Esophagus squamous epithelium (tissue), 5 donors: ENCODE measurements at regions not wholly inside any gene's neighbourhood (a gene's known extent, or its start where the extent isn't known, plus 50 kb on each side); places are given as distances from the start of the nearest gene placed in this dataset.
A peak's percentile ranks its signal among the peaks of the same experiment; 100 is the strongest.
"Not testable (repeated sequence)": the region's sequence is repeated elsewhere in the genome, so short reads cannot be mapped to it uniquely, and the experiment has no call there.

Experiments
- DNase-seq: peaks from one replicate; lab custom pipeline; 2025; lab: John Stamatoyannopoulos, UW
- H3K27ac ChIP-seq, 4 donors: fragments of 200-600 bp; sonication (generic); one replicate each; pipeline ENCODE4 v1.5.1; 2016 to 2019; ENCODE audit warnings: mild to moderate bottlenecking in 1 of 4
- H3K27me3 ChIP-seq, 4 donors: fragments of 200-600 bp; sonication (generic); 1 replicate in 3 of 4; 2 replicates in 1 of 4; pipeline versions ENCODE4 v1.5.1 to v1.6.0; 2017 to 2021; ENCODE audit warnings: antibody characterized with exemption in 1 of 4
- H3K36me3 ChIP-seq, 3 donors: fragments of 200-600 bp; sonication (generic); one replicate each; pipeline ENCODE4 v1.5.1; 2016 to 2019
- H3K4me1 ChIP-seq, 3 donors: fragments of 200-600 bp; sonication (generic); one replicate each; pipeline ENCODE4 v1.5.1; 2017 to 2019
- H3K4me3 ChIP-seq, 4 donors: fragments of 200-600 bp; sonication (generic); 1 replicate in 3 of 4; 2 replicates in 1 of 4; pipeline ENCODE4 v1.5.1; 2016 to 2019; ENCODE audit warnings: mild to moderate bottlenecking in 2 of 4, moderate library complexity in 1 of 4
- H3K9me3 ChIP-seq, 3 donors: fragments of 200-600 bp; sonication (generic); one replicate each; pipeline ENCODE4 v1.5.1; 2016 to 2019
- POLR2A ChIP-seq, 4 donors: fragments of 450-650 bp; IDR thresholded peaks; one replicate each; pipeline ENCODE4 v1.6.1; 2017; ENCODE audit warnings: antibody characterized with exemption in 4 of 4, mild to moderate bottlenecking in 4 of 4, moderate library complexity in 3 of 4
- whole genome bisulfite sequencing, 2 donors: methylation state at CpG; one replicate each; pipeline ENCODE4 v1.1.5; 2018; 5-methylcytosine and 5-hydroxymethylcytosine counted together
- intact Hi-C: fragments of 100-400 bp; cut with DNase I; formaldehyde crosslinking; loops from one replicate; pipeline ENCODE4 v1.15.0; 2022
- TF ChIP-seq, protein P1 (sequence below), 6 experiments: fragments of 450-650 bp in 4 of 6; fragments of 200-600 bp in 2 of 6; sonication (generic) in 2 of 6; IDR thresholded peaks; one replicate each; pipeline ENCODE4 v1.5.1; 2016 to 2019; ENCODE audit warnings: antibody characterized with exemption in 6 of 6, mild to moderate bottlenecking in 4 of 6, moderate library complexity in 4 of 6
- donor health status: DM: yes; HTN: yes; CAD: no.

DNA sequence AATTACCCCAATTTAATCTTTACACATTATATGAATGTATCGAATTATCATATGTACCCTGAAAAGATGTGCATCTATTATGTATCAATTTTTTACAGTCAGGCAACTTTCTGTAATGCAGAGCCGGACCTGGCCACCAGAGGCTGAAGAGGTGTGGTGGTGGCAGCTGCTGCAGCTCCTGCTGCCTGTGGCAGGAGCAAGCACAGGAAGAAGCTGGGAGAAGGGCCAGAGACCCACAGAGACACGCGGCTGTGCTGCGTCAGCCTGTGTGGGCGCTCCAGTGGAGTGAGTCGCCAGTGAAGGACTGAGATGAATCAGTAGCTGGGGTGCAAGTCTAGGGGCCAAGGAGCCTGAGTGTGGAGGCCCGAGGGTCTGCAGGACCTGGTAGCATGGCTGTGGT lies 74.3 kb upstream of the COG2 start:
- DNase-seq: no peak
- intact Hi-C loops: no loop called here
- no peaks in the 10 kb centered on the region for H3K36me3 ChIP-seq
- no peak overlapping the region for H3K4me3 ChIP-seq
- TF ChIP-seq, protein P1, sequence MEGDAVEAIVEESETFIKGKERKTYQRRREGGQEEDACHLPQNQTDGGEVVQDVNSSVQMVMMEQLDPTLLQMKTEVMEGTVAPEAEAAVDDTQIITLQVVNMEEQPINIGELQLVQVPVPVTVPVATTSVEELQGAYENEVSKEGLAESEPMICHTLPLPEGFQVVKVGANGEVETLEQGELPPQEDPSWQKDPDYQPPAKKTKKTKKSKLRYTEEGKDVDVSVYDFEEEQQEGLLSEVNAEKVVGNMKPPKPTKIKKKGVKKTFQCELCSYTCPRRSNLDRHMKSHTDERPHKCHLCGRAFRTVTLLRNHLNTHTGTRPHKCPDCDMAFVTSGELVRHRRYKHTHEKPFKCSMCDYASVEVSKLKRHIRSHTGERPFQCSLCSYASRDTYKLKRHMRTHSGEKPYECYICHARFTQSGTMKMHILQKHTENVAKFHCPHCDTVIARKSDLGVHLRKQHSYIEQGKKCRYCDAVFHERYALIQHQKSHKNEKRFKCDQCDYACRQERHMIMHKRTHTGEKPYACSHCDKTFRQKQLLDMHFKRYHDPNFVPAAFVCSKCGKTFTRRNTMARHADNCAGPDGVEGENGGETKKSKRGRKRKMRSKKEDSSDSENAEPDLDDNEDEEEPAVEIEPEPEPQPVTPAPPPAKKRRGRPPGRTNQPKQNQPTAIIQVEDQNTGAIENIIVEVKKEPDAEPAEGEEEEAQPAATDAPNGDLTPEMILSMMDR (IDR thresholded peaks at IDR 0.05): peak in 5 of 6 experiments; percentile 21 to 62 (median 37)
- TF ChIP-seq POLR2A (IDR thresholded peaks at IDR 0.05): no peak
- H3K9me3 ChIP-seq: no peaks in the 10 kb centered on the region
- H3K27ac ChIP-seq: no peak overlapping the region
- H3K4me1 ChIP-seq: peaks cover 4 to 11% (median 7%) of the 10 kb centered on the region in 3 donors
- peaks cover 0 to 3% (median 0%) of the 10 kb centered on the region in 4 donors for H3K27me3 ChIP-seq
- WGBS, 2 donors: 27 to 41% methylated on average over 7 of the region's 8 CpGs

DNA sequence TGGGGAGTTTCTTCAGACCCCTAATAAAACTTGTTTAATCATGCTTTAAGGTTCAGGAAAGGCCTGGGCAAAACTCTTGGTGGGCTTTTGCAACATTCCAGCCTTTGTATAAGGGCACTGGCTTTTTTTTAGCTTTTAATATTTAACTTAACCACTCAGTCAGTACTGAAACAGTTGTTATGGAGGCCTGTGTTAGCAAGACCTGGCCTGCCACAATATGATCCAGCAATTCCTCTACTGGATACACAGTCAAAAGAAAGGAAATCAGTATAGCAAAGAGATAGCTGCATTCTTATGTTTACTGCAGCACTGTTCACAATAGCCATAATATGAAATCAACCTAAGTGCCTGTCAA lies 75.1 kb upstream of the COG2 start:
- Histone ChIP-seq H3K9me3 (no peaks in the 10 kb centered on the region), H3K27ac (no peak overlapping the region), H3K36me3 (no peaks in the 10 kb centered on the region), H3K4me1 (peaks cover 3 to 11% (median 4%) of the 10 kb centered on the region in 3 donors), H3K27me3 (peaks cover 0 to 3% (median 0%) of the 10 kb centered on the region in 4 donors), H3K4me3 (no peak overlapping the region)
- TF ChIP-seq, protein P1 (IDR thresholded peaks at IDR 0.05): no peak
- intact Hi-C loops: no loop called here
- DNase-seq: no peak

DNA sequence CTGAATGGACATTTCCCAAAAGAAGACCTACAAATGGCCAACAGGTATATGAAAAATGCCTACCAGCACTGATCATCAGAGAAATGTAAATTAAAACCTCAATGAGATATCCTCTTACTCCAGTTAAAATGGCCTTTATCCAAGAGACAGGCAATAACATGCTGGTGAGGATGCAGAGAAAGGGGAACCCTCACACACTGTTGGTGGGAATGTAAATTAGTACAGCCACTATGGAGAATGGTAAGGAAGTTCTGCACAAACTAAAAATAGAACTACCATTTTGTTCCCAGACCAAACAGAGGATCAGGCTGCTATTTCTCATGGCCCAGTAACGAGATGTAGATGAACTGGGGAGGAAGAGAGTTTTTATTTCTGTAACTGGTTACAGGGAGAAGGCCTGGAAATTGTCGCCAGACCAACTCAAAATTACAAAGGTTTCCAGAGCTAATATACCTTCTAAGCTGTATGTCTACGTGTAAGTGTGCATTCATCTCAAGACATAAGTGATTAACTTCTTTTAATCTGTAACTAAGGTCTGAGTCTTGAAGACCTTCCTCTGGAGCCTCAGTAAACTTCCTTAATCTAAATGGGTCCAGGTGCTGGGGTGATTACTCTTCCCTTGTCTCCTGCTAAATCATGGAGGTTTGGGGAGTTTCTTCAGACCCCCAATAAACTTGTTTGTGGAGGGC lies 75.6 kb upstream of the COG2 start:
- H3K27me3 ChIP-seq, H3K9me3 ChIP-seq, H3K27ac ChIP-seq, H3K4me3 ChIP-seq, H3K36me3 ChIP-seq, intact Hi-C loops, DNase-seq: not testable (repeated sequence)
- H3K4me1 ChIP-seq: peaks cover 3 to 11% (median 4%) of the 10 kb centered on the region in 3 donors
- 40 to 51% methylated on average over 3 of the region's 3 CpGs for WGBS, 2 donors

DNA sequence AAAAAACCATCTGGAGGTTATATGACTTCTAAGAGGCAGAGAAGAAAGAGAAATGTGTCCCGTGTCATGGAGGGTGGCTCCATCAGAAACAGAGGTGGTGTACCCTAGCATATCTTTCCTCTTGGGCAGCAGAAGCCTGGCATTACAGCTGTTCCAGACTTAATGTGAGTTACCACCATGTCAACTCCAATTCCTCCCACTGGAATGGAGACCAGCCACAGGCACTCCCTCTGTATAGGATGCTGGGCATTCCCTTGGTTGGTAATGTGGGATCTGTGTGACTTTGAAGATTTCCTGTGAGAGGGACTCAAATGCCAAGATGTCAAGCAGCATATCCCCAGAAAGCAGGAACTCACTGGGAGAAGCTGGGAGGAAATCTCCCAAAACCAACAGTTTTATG lies 77.1 kb upstream of the COG2 start:
- no peak overlapping the region for H3K4me3 ChIP-seq
- no peak for TF ChIP-seq POLR2A (IDR thresholded peaks at IDR 0.05)
- TF ChIP-seq, protein P1 (IDR thresholded peaks at IDR 0.05): no peak
- 88 to 91% methylated on average over 1 of the region's 1 CpG for WGBS, 2 donors
- peaks cover 3 to 11% (median 4%) of the 10 kb centered on the region in 3 donors for H3K4me1 ChIP-seq
- H3K9me3 ChIP-seq: no peaks in the 10 kb centered on the region
- no peak overlapping the region for H3K27ac ChIP-seq
- H3K36me3 ChIP-seq: no peaks in the 10 kb centered on the region
- no peak for DNase-seq
- intact Hi-C loops: no loop called here
- peaks cover 0 to 3% (median 0%) of the 10 kb centered on the region in 4 donors for H3K27me3 ChIP-seq

DNA sequence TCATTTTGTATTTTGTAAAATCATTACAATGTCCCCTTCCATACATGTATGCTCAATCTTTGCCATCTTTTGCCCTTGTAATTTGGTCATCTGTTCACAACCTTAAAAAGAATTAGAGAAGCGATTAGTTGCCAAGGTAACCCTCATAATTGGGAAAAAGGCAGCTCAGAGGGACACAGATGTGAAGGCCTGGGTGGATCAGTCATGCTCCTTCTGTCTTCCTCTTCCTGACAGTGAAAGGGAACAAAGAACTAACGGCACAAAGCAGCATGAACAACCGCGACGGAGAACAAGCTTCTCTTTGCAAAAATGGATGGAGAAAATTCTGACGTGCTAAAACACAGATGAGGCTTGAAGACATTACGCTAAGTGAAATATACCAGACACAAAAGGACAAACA lies 78.7 kb upstream of the COG2 start:
- no peak overlapping the region for H3K27ac ChIP-seq
- 70 to 78% methylated on average over 7 of the region's 7 CpGs for WGBS, 2 donors
- intact Hi-C loops: no loop called here

More for the DNA sequence above, 78.7 kb upstream of the COG2 start:
- Histone ChIP-seq H3K9me3 (no peaks in the 10 kb centered on the region), H3K36me3 (no peaks in the 10 kb centered on the region), H3K4me3 (no peak overlapping the region), H3K27me3 (peaks cover 0 to 3% (median 0%) of the 10 kb centered on the region in 4 donors), H3K4me1 (peaks cover 3 to 11% (median 4%) of the 10 kb centered on the region in 3 donors)
- TF ChIP-seq, protein P1 (IDR thresholded peaks at IDR 0.05): no peak
- TF ChIP-seq POLR2A (IDR thresholded peaks at IDR 0.05): no peak
- DNase-seq: no peak
